Endothelial cell of umbilical vein (primary cell): ENCODE measurements at regions not wholly inside any gene's neighbourhood (a gene's known extent, or its start where the extent isn't known, plus 50 kb on each side); places are given as distances from the start of the nearest gene placed in this dataset.

Experiments
- BruUV-seq: library from RNA; stranded (reverse); fragments of 400-500 nt; replicated peaks from 2 replicates; lab custom pipeline; 2021; lab: Mats Ljungman, UMichigan
- CTCF ChIA-PET: fragments of 300-600, 350-600 bp; sonication (Branson Sonifier 250); formaldehyde crosslinking; loops from one replicate; lab custom pipeline; 2021; ENCODE audit warnings: antibody characterized with exemption, inconsistent platforms; lab: Charles Lee
- POLR2A ChIA-PET: fragments of 300-600, 350-600 bp; sonication (Branson Sonifier 250); formaldehyde crosslinking; loops from one replicate; lab custom pipeline; 2021; ENCODE audit warnings: antibody characterized with exemption, inconsistent platforms; lab: Charles Lee
- DNase-seq: peaks from one replicate; pipeline ENCODE4 v3.0.0-alpha.2; 2011; ENCODE audit warnings: low read depth, low spot score
- FAIRE-seq: peaks from 2 replicates; lab custom pipeline; 2011; peaks lifted over from hg19 to GRCh38; lab: Jason Lieb, UNC
- H2AFZ ChIP-seq: 2 replicates; pipeline ENCODE4 v1.6.0; 2012; ENCODE audit warnings: low read depth, low read length, control low read depth, inconsistent platforms
- H3K27ac ChIP-seq: 2 replicates; pipeline ENCODE4 v1.5.1; 2011; ENCODE audit warnings: low read depth, mild to moderate bottlenecking, control low read depth, low read length, moderate library complexity; ENCODE audit not compliant: insufficient read depth
- H3K27me3 ChIP-seq, 2 experiments: 2 replicates each; pipeline versions ENCODE4 v1.6.0 to v1.6.1; 2011; ENCODE audit warnings: low read length in 2 of 2, mixed read lengths in 1 of 2; ENCODE audit not compliant: control insufficient read depth in 2 of 2, insufficient read depth in 2 of 2
- H3K36me3 ChIP-seq, 2 experiments: 2 replicates in 1 of 2; 3 replicates in 1 of 2; pipeline ENCODE4 v1.5.1; 2011; ENCODE audit warnings: low read length in 2 of 2, mild to moderate bottlenecking in 1 of 2, moderate library complexity in 1 of 2; ENCODE audit not compliant: control insufficient read depth in 2 of 2, insufficient read depth in 2 of 2; ENCODE audit errors: extremely low read depth in 1 of 2
- H3K4me1 ChIP-seq: 3 replicates; pipeline ENCODE4 v1.5.1; 2011; ENCODE audit warnings: mild to moderate bottlenecking, low read length; ENCODE audit not compliant: control insufficient read depth, insufficient read depth; ENCODE audit errors: extremely low read depth
- H3K4me2 ChIP-seq: 2 replicates; pipeline ENCODE4 v1.6.1; 2011; ENCODE audit warnings: low read length, control low read depth, mixed read lengths; ENCODE audit not compliant: insufficient read depth
- H3K4me3 ChIP-seq, 3 experiments: fragments of 200-600 bp in 1 of 3; sonication (generic), shearing (Covaris generic) in 1 of 3; replicated peaks in 1 of 3; 2 replicates each; pipeline ENCODE4 v1.5.1; 2011 to 2016; ENCODE audit warnings: control low read depth in 3 of 3, low read length in 3 of 3, mild to moderate bottlenecking in 2 of 3, inconsistent platforms in 1 of 3, low read depth in 1 of 3, moderate library complexity in 1 of 3; ENCODE audit not compliant: insufficient read depth in 1 of 3
- H3K79me2 ChIP-seq: 2 replicates; pipeline ENCODE4 v1.6.0; 2012; ENCODE audit warnings: low read length, inconsistent platforms; ENCODE audit not compliant: control insufficient read depth, insufficient read depth
- H3K9ac ChIP-seq: replicated peaks from 2 replicates; pipeline ENCODE3; 2011; ENCODE audit warnings: low read length, control low read depth; ENCODE audit not compliant: insufficient read depth; ENCODE audit errors: extremely low read depth
- H3K9me1 ChIP-seq: replicated peaks from 3 replicates; pipeline ENCODE4 v1.6.0; 2011; ENCODE audit warnings: mild to moderate bottlenecking, low read length; ENCODE audit not compliant: control insufficient read depth, insufficient read depth; ENCODE audit errors: extremely low read depth
- H3K9me3 ChIP-seq: replicated peaks from 2 replicates; pipeline ENCODE4 v1.5.1; 2012; ENCODE audit warnings: low read length, inconsistent platforms; ENCODE audit not compliant: control insufficient read depth, insufficient read depth
- H4K20me1 ChIP-seq: replicated peaks from 2 replicates; pipeline ENCODE3; 2011; ENCODE audit warnings: mild to moderate bottlenecking, low read length; ENCODE audit not compliant: control insufficient read depth, insufficient read depth; ENCODE audit errors: extremely low read depth
- CTCF ChIP-seq, 2 donors: IDR thresholded peaks; 1 replicate in 1 of 2; 2 replicates in 1 of 2; pipeline ENCODE4 v1.5.1; 2011; ENCODE audit warnings: low read length in 2 of 2, mild to moderate bottlenecking in 2 of 2, moderate library complexity in 2 of 2, control low read depth in 1 of 2, inconsistent platforms in 1 of 2, low read depth in 1 of 2; ENCODE audit not compliant: insufficient read depth in 1 of 2; ENCODE audit errors: extremely low read depth in 1 of 2
- EZH2 ChIP-seq: IDR thresholded peaks from 2 replicates; pipeline ENCODE4 v1.6.1; 2012; ENCODE audit warnings: borderline replicate concordance, low read depth, mild to moderate bottlenecking, moderate library complexity, low read length, inconsistent platforms; ENCODE audit not compliant: severe bottlenecking
- FOS ChIP-seq: IDR thresholded peaks from 2 replicates; pipeline ENCODE4 v1.6.1; 2011; ENCODE audit warnings: mild to moderate bottlenecking, low read length, moderate library complexity, borderline replicate concordance; ENCODE audit not compliant: insufficient read depth
- GATA2 ChIP-seq: IDR thresholded peaks from 2 replicates; pipeline ENCODE4 v1.7.0; 2011; ENCODE audit warnings: low read depth, mild to moderate bottlenecking, moderate library complexity, mixed read lengths, low read length; ENCODE audit not compliant: insufficient read length, insufficient read depth
- JUN ChIP-seq: IDR thresholded peaks from 2 replicates; pipeline ENCODE4 v1.6.1; 2011; ENCODE audit warnings: borderline replicate concordance, low read depth; ENCODE audit not compliant: insufficient read length, insufficient read depth
- MYC ChIP-seq: IDR thresholded peaks from one replicate; pipeline ENCODE4 v1.6.1; 2011; ENCODE audit warnings: mild to moderate bottlenecking, low read depth, low read length
- POLR2A ChIP-seq: IDR thresholded peaks from 2 replicates; pipeline ENCODE4 v1.6.1; 2012; ENCODE audit warnings: low read depth, mild to moderate bottlenecking, control low read depth, low read length
- POLR2AphosphoS5 ChIP-seq: IDR thresholded peaks from 2 replicates; pipeline ENCODE4 v1.6.1; 2012; ENCODE audit warnings: low read depth, mild to moderate bottlenecking, control low read depth, low read length, moderate library complexity; ENCODE audit not compliant: insufficient read depth
- dilution Hi-C: fragments of 300-500 bp; cut with MboI; formaldehyde crosslinking; loops from one replicate; pipeline ENCODE4 v1.15.0; 2019; ENCODE audit warnings: low sequenced_read_pairs; ENCODE audit not compliant: extremely low pct_ligation_motif_present
- intact Hi-C: fragments of 100-400 bp; cut with micrococcal nuclease; formaldehyde crosslinking; loops from one replicate; pipeline ENCODE4 v1.10.0; 2022
- TF ChIP-seq, protein P1 (sequence below): IDR thresholded peaks from 2 replicates; pipeline ENCODE4 v1.6.1; 2011; ENCODE audit not compliant: insufficient read depth, insufficient read length

GRCh38 chr10:31731711-31732110 is 196.9 kb downstream of the ARHGAP12 start:
- no TSS peak for BruUV-seq
- Histone ChIP-seq H4K20me1 (no peaks in the 10 kb centered on the region), H3K9ac (no peak overlapping the region), H3K36me3 (no peaks in the 10 kb centered on the region), H3K4me1 (no peaks in the 10 kb centered on the region), H3K27ac (no peak overlapping the region), H3K9me3 (no peaks in the 10 kb centered on the region), H3K79me2 (no peaks in the 10 kb centered on the region), H3K27me3 (peaks cover 18 to 27% of the 10 kb centered on the region in 2 experiments), H3K9me1 (no peaks in the 10 kb centered on the region), H3K4me3 (no peak overlapping the region), H2AFZ (no peak overlapping the region), H3K4me2 (no peak overlapping the region)
- ChIA-PET CTCF (no interaction called here), POLR2A (no interaction called here)
- dilution Hi-C loops (no loop called here), intact Hi-C loops (no loop called here)
- FAIRE-seq = no peak
- TF ChIP-seq JUN = no peak
- TF ChIP-seq POLR2AphosphoS5 = no peak
- no peak for TF ChIP-seq CTCF (IDR thresholded peaks at IDR 0.05; ENCODE audit: extremely low read depth in 1 of 2, insufficient read depth in 1 of 2, low read depth in 1 of 2, low read length in 2 of 2)
- TF ChIP-seq, protein P1, sequence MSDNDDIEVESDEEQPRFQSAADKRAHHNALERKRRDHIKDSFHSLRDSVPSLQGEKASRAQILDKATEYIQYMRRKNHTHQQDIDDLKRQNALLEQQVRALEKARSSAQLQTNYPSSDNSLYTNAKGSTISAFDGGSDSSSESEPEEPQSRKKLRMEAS = no peak
- no peak for TF ChIP-seq EZH2
- no peak for TF ChIP-seq POLR2A
- no peak for TF ChIP-seq GATA2
- TF ChIP-seq FOS = no peak
- TF ChIP-seq MYC = no peak
- DNase-seq = no peak
